ENCODE measurements at regions not wholly inside any gene's neighbourhood (a gene's known extent, or its start where the extent isn't known, plus 50 kb on each side); places are given as distances from the start of the nearest gene placed in this dataset.
A peak's percentile ranks its signal among the peaks of the same experiment; 100 is the strongest.

DNA sequence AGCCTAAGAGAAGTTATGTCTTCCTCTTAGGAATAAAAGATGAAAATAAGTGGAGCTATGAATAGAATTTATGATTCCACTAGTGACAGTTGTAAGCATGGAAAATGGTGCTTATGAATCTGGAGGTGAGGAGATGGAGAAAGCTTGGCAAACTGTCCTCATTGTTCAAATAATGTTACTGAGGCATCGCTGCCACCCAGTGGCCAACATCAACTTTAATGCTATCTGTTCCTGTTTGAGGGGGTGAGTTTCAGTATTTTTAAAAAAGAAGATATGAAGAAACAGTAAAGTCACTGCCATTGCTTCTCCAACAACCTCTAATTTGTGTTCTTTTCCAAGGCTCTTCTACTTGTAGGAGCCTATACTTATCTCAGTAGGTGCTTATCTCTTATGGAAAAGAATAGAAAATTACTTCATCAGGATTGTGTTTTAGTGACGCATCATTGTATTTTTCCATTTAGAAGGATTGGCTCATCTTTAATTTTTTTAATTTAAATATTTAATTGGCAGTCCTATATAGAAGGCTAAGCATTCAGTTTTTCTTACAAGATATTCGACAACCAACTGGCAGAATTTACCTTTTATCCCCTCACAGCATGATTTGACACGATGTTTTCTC, 260.4 kb upstream of the P2RY1 start:
- peak in 1 of 2 donors; percentile 81 for ATAC-seq (ENCODE audit: low FRiP score in 2 of 2)

DNA sequence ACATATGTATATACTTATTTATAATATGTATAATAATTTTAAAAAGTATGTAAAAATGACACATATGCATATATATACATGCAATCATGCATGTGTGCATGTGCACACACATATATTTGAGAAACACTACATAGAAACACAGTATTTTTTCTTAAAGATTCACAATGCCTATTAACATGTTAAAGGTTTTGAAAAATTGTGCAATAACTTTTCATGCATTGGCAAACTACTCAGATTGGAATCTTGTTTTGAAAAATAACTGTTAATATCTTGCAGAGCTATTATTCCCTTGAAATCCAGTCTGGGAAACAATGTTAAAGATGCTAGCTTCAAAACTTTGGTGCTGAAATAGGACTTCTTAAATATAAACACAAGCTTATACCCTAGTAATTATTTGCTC, 256.2 kb upstream of the P2RY1 start:
- Histone ChIP-seq H3K27ac (no peak overlapping the region), H3K9me3 (no peaks in the 10 kb centered on the region), H3K4me3 (no peak overlapping the region), H3K27me3 (no peaks in the 10 kb centered on the region), H3K4me1 (no peaks in the 10 kb centered on the region), H3K36me3 (no peaks in the 10 kb centered on the region)
- ATAC-seq (ENCODE audit: low FRiP score in 2 of 2) (no peak), DNase-seq (no peak)
- TF ChIP-seq POLR2A (IDR thresholded peaks at IDR 0.05) (no peak), EP300 (IDR thresholded peaks at IDR 0.05) (no peak), POLR2AphosphoS5 (IDR thresholded peaks at IDR 0.05) (no peak)
- TF ChIP-seq, protein P1, sequence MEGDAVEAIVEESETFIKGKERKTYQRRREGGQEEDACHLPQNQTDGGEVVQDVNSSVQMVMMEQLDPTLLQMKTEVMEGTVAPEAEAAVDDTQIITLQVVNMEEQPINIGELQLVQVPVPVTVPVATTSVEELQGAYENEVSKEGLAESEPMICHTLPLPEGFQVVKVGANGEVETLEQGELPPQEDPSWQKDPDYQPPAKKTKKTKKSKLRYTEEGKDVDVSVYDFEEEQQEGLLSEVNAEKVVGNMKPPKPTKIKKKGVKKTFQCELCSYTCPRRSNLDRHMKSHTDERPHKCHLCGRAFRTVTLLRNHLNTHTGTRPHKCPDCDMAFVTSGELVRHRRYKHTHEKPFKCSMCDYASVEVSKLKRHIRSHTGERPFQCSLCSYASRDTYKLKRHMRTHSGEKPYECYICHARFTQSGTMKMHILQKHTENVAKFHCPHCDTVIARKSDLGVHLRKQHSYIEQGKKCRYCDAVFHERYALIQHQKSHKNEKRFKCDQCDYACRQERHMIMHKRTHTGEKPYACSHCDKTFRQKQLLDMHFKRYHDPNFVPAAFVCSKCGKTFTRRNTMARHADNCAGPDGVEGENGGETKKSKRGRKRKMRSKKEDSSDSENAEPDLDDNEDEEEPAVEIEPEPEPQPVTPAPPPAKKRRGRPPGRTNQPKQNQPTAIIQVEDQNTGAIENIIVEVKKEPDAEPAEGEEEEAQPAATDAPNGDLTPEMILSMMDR (IDR thresholded peaks at IDR 0.05) = no peak

More for the DNA sequence above, 260.4 kb upstream of the P2RY1 start:
- TF ChIP-seq, protein P1 (IDR thresholded peaks at IDR 0.05) = peak; percentile 14 to 54 (median 43)
- TF ChIP-seq POLR2A (IDR thresholded peaks at IDR 0.05) = no peak
- no peaks in the 10 kb centered on the region for H3K9me3 ChIP-seq
- H3K4me3 ChIP-seq = no peak overlapping the region
- no peak overlapping the region for H3K27ac ChIP-seq
- WGBS, 2 donors = 68% methylated on average over 4 of the region's 4 CpGs
- no peaks in the 10 kb centered on the region for H3K27me3 ChIP-seq
- no peaks in the 10 kb centered on the region for H3K4me1 ChIP-seq
- DNase-seq = no peak
- no peaks in the 10 kb centered on the region for H3K36me3 ChIP-seq

DNA sequence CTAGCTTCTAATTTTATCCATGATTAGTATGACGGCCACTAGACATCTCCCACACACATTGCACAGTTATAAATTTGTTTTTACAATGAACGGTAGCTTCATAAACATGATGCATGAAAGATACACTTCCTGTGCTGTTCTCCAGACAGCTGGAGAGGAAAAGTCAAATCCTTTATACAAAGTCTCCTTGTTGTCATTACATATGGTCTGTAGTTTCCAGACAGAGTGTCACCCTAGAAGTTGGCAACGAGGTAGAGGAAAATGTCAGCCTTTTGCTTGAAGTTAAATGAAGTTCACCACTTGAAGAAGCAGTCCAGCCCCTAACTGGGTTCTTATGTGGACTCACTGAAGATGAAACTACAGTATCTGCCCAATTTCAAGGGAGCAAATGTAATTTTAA, 253.0 kb upstream of the P2RY1 start:
- Histone ChIP-seq H3K9me3 (no peaks in the 10 kb centered on the region), H3K4me1 (no peaks in the 10 kb centered on the region), H3K4me3 (no peak overlapping the region), H3K27me3 (no peaks in the 10 kb centered on the region), H3K36me3 (no peaks in the 10 kb centered on the region), H3K27ac (no peak overlapping the region)
- TF ChIP-seq POLR2A (IDR thresholded peaks at IDR 0.05) (no peak), POLR2AphosphoS5 (IDR thresholded peaks at IDR 0.05) (no peak), EP300 (IDR thresholded peaks at IDR 0.05) (no peak)
- TF ChIP-seq, protein P1 (IDR thresholded peaks at IDR 0.05) = no peak
- DNase-seq (no peak), ATAC-seq (ENCODE audit: low FRiP score in 2 of 2) (no peak)
- WGBS, 2 donors = 56 to 57% methylated on average over 3 of the region's 3 CpGs

DNA sequence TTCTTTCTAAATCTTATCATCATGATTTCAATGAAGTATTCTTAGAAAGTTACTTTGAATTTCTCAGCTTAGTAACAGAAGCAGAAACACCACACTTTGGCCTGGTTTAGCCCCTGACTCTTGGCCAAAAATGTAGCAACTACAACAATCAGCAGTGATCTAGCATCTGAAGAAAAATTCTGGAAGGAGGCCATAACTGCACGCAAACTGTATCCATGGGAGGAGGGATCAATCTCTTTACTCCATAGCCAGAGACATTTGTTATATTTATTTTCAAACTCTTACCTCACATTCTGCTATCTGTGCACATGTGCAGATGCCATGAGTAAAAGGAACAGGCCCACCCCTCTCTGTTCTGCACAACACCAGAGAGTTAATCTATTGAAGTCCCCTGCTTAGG, 251.0 kb upstream of the P2RY1 start:
- no peaks in the 10 kb centered on the region for H3K27me3 ChIP-seq
- no peak overlapping the region for H3K27ac ChIP-seq
- H3K36me3 ChIP-seq = no peaks in the 10 kb centered on the region
- H3K4me3 ChIP-seq = no peak overlapping the region
- WGBS, 2 donors = 62 to 68% methylated on average over 1 of the region's 1 CpG
- TF ChIP-seq POLR2AphosphoS5 (IDR thresholded peaks at IDR 0.05) (no peak), EP300 (IDR thresholded peaks at IDR 0.05) (no peak), POLR2A (IDR thresholded peaks at IDR 0.05) (no peak)
- TF ChIP-seq, protein P1 (IDR thresholded peaks at IDR 0.05) = no peak
- ATAC-seq (ENCODE audit: low FRiP score in 2 of 2) (no peak), DNase-seq (no peak)
- no peaks in the 10 kb centered on the region for H3K9me3 ChIP-seq
- H3K4me1 ChIP-seq = no peaks in the 10 kb centered on the region

DNA sequence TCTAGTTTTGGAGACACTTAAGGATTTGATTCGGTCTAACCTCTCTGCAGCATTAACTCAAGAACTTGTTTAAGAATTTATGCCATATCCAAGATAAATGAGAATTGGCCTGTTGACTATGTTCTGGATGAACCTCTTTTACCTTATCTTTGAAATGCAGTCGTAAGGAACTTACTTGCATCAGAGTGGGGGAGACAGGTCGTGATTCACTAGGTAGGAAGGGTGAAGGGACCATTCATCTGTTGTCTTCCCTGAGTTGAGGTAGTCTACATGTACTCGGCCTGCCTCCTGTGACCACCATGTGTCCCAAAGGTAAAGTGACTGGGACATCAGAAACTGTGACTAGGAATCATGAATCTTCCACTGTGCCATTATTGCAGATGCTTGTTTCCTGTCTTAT, 248.0 kb upstream of the P2RY1 start:
- H3K27ac ChIP-seq = no peak overlapping the region
- ATAC-seq (ENCODE audit: low FRiP score in 2 of 2) (no peak), DNase-seq (no peak)
- no peaks in the 10 kb centered on the region for H3K4me1 ChIP-seq
- H3K9me3 ChIP-seq = no peaks in the 10 kb centered on the region
- WGBS, 2 donors = 88 to 94% methylated on average over 4 of the region's 4 CpGs
- TF ChIP-seq POLR2AphosphoS5 (IDR thresholded peaks at IDR 0.05) (no peak), POLR2A (IDR thresholded peaks at IDR 0.05) (no peak), EP300 (IDR thresholded peaks at IDR 0.05) (no peak)
- TF ChIP-seq, protein P1 (IDR thresholded peaks at IDR 0.05) = no peak
- H3K27me3 ChIP-seq = no peaks in the 10 kb centered on the region
- no peak overlapping the region for H3K4me3 ChIP-seq
- no peaks in the 10 kb centered on the region for H3K36me3 ChIP-seq

Measured in upper lobe of left lung (tissue), 6 donors.